SK-N-SH (cell line): ENCODE measurements at regions not wholly inside any gene's neighbourhood (a gene's known extent, or its start where the extent isn't known, plus 50 kb on each side); places are given as distances from the start of the nearest gene placed in this dataset.
"Not testable (repeated sequence)": the region's sequence is repeated elsewhere in the genome, so short reads cannot be mapped to it uniquely, and the experiment has no call there.

ENCODE experiments used
- CTCF ChIA-PET: fragments of 300-600, 350-600 bp; formaldehyde crosslinking; extraction: SDS; loops from one replicate; lab custom pipeline; 2021; lab: Yijun Ruan, JAX
- POLR2A ChIA-PET: fragments of 350-600 bp; sonication (Branson Sonifier 250); formaldehyde crosslinking; extraction: SDS; loops from one replicate; lab custom pipeline; 2020; ENCODE audit warnings: antibody characterized with exemption, inconsistent platforms; lab: Yijun Ruan, JAX
- DNase-seq: peaks from one replicate; pipeline ENCODE4 v3.0.0; 2012
- H2AFZ ChIP-seq: fragments of 200-600 bp; sonication (generic); 2 replicates; pipeline ENCODE4 v1.8.1; 2016; ENCODE audit warnings: antibody characterized with exemption, mild to moderate bottlenecking, low read depth
- H3F3A ChIP-seq: fragments of 200-600 bp; sonication (generic); replicated peaks from 2 replicates; pipeline ENCODE3; 2016; ENCODE audit warnings: antibody characterized with exemption, mild to moderate bottlenecking; ENCODE audit not compliant: insufficient read depth
- H3K27ac ChIP-seq, 2 experiments: fragments of 200-500 bp in 1 of 2; fragments of 200-600 bp in 1 of 2; sonication (Bioruptor generic) in 1 of 2; sonication (generic), shearing (Covaris generic) in 1 of 2; 2 replicates each; pipeline versions ENCODE4 v1.5.1 to v1.6.1; 2014 to 2016; ENCODE audit warnings: low read depth in 2 of 2, inconsistent platforms in 1 of 2, low read length in 1 of 2, mild to moderate bottlenecking in 1 of 2, mixed read lengths in 1 of 2
- H3K27me3 ChIP-seq: fragments of 200-600 bp; sonication (generic), shearing (Covaris generic); 2 replicates; pipeline ENCODE4 v1.6.1; 2016; ENCODE audit warnings: mixed run types; ENCODE audit not compliant: insufficient read depth
- H3K36me3 ChIP-seq, 2 experiments: fragments of 200-500 bp in 1 of 2; fragments of 200-600 bp in 1 of 2; sonication (Bioruptor generic) in 1 of 2; sonication (generic) in 1 of 2; replicated peaks in 1 of 2; 2 replicates each; pipeline versions ENCODE3 to v1.5.1; 2014 to 2016; ENCODE audit warnings: low read length in 1 of 2, mild to moderate bottlenecking in 1 of 2; ENCODE audit not compliant: insufficient read depth in 2 of 2, control insufficient read depth in 1 of 2
- H3K4me1 ChIP-seq, 2 experiments: fragments of 200-500 bp in 1 of 2; fragments of 200-600 bp in 1 of 2; sonication (Bioruptor generic) in 1 of 2; sonication (generic), shearing (Covaris generic) in 1 of 2; 2 replicates each; pipeline versions ENCODE4 v1.5.1 to v1.6.1; 2014 to 2016; ENCODE audit warnings: low read depth in 1 of 2, low read length in 1 of 2, mixed run types in 1 of 2; ENCODE audit not compliant: insufficient read depth in 2 of 2, control insufficient read depth in 1 of 2
- H3K4me2 ChIP-seq: fragments of 200-600 bp; sonication (generic), shearing (Covaris generic); 2 replicates; pipeline ENCODE4 v1.6.1; 2017; ENCODE audit warnings: mixed run types
- H3K4me3 ChIP-seq, 2 experiments: fragments of 200-500 bp in 1 of 2; fragments of 200-600 bp in 1 of 2; sonication (Bioruptor generic) in 1 of 2; sonication (generic), shearing (Covaris generic) in 1 of 2; 2 replicates each; pipeline versions ENCODE4 v1.5.1 to v1.8.1; 2014 to 2016; ENCODE audit warnings: low read depth in 2 of 2, inconsistent platforms in 1 of 2, low read length in 1 of 2, mild to moderate bottlenecking in 1 of 2, mixed read lengths in 1 of 2, moderate library complexity in 1 of 2
- H3K79me2 ChIP-seq: fragments of 200-600 bp; sonication (generic); 2 replicates; pipeline ENCODE4 v1.8.1; 2017; ENCODE audit warnings: mild to moderate bottlenecking; ENCODE audit not compliant: insufficient read depth
- H3K9ac ChIP-seq: fragments of 200-600 bp; sonication (generic); 2 replicates; pipeline ENCODE4 v1.6.1; 2017; ENCODE audit warnings: mixed run types
- H3K9me2 ChIP-seq: fragments of 200-600 bp; sonication (generic); 2 replicates; pipeline ENCODE4 v1.6.1; 2017; ENCODE audit warnings: mixed run types
- H3K9me3 ChIP-seq: fragments of 200-600 bp; sonication (generic); 2 replicates; pipeline ENCODE4 v1.6.1; 2017; ENCODE audit warnings: mixed run types, mild to moderate bottlenecking, moderate library complexity
- H4K20me1 ChIP-seq: fragments of 200-600 bp; sonication (generic); 2 replicates; pipeline ENCODE4 v1.6.1; 2017; ENCODE audit warnings: mild to moderate bottlenecking, mixed run types; ENCODE audit not compliant: insufficient read depth
- FOXJ3 ChIP-seq: sonication (generic); formaldehyde crosslinking; IDR thresholded peaks from 2 replicates; pipeline ENCODE4 v1.5.1; 2020; ENCODE audit warnings: mild to moderate bottlenecking, missing genetic modification reagents
- WGBS: methylation state at CpG from one replicate; pipeline ENCODE4 v1.1.6; 2017; ENCODE audit warnings: low lambda C conversion rate; 5-methylcytosine and 5-hydroxymethylcytosine counted together
- TF ChIP-seq, protein P1 (sequence below): IDR thresholded peaks from 2 replicates; pipeline ENCODE4 v1.6.1; 2012; ENCODE audit warnings: mild to moderate bottlenecking, low read depth, low read length, moderate library complexity
- TF ChIP-seq, protein P2 (sequence below): IDR thresholded peaks from 2 replicates; pipeline ENCODE4; 2012
- TF ChIP-seq, protein P3 (sequence below): IDR thresholded peaks from 2 replicates; pipeline ENCODE4 v1.4.0; 2012; ENCODE audit warnings: low read depth, borderline replicate concordance

DNA sequence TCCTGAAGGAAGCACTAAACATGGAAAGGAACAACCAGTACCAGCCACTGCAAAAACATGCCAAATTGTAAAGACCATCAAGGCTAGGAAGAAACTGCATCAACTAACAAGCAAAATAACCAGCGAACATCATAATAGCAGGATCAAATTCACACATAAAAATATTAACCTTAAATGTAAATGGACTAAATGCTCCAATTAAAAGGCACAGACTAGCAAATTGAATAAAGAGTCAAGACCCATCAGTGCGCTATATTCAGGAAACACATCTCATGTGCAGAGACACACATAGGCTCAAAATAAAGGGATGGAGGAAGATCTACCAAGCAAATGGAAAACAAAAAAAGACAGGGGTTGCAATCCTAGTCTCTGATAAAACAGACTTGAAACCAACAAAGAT, 117.2 kb upstream of the TNFSF4 start:
- CTCF ChIA-PET, H3K9ac ChIP-seq: not testable (repeated sequence)
- WGBS = 69% methylated on average over 2 of the region's 2 CpGs

DNA sequence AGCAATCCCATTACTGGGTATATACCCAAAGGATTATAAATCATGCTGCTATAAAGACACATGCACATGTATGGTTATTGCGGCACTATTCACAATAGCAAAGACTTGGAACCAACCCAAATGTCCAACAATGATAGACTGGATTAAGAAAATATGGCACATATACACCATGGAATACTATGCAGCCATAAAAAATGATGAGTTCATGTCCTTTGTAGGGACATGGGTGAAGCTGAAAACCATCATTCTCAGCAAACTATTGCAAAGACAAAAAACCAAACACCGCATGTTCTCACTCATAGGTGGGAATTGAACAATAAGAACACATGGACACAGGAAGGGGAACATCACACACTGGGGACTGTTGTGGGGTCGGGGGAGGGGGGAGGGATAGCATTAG, 120.9 kb upstream of the TNFSF4 start:
- H3K4me3 ChIP-seq, H3F3A ChIP-seq, DNase-seq, H4K20me1 ChIP-seq, H3K9me3 ChIP-seq, H3K4me2 ChIP-seq, H2AFZ ChIP-seq, H3K9me2 ChIP-seq, H3K27me3 ChIP-seq, CTCF ChIA-PET, H3K79me2 ChIP-seq, H3K9ac ChIP-seq, H3K27ac ChIP-seq, POLR2A ChIA-PET, H3K36me3 ChIP-seq: not testable (repeated sequence)
- 70% methylated on average over 3 of the region's 3 CpGs for WGBS
- H3K4me1 ChIP-seq = peaks cover 0 to 12% of the 10 kb centered on the region in 2 experiments; a peak in 2 of 4 replicates

More for the DNA sequence above, 117.2 kb upstream of the TNFSF4 start:
- H3K79me2 ChIP-seq, H3K4me2 ChIP-seq, H2AFZ ChIP-seq, H3K9me2 ChIP-seq, H3K4me3 ChIP-seq, H3K9me3 ChIP-seq, H3K36me3 ChIP-seq, H3K27ac ChIP-seq, H3K4me1 ChIP-seq, H3F3A ChIP-seq, H3K27me3 ChIP-seq, H4K20me1 ChIP-seq, DNase-seq, POLR2A ChIA-PET: not testable (repeated sequence)

DNA sequence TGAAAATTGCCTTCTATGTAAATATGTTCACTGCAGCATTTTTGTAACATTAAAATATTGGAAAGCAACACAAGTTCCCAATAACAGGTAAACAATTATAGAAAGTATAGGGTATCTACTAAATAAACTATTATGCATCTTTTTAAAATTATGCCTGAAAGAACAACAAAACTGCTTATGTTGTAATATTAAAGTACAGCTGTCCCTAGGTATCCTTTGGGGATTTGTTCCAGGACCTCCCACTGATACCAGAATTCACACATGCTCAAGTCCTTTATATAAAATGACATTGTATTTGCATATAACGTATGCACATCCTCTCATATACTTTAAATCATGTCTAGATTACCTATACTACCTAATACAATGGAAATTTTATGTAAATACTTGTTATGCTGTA, 121.8 kb upstream of the TNFSF4 start:
- H3F3A ChIP-seq = peaks cover 8% of the 10 kb centered on the region
- no peaks in the 10 kb centered on the region; the same call in 1 of the 2 replicates for H3K9me3 ChIP-seq
- no peak overlapping the region for H3K4me3 ChIP-seq
- H3K9me2 ChIP-seq = no peaks in the 10 kb centered on the region
- H3K79me2 ChIP-seq = no peaks in the 10 kb centered on the region
- TF ChIP-seq, protein P1, sequence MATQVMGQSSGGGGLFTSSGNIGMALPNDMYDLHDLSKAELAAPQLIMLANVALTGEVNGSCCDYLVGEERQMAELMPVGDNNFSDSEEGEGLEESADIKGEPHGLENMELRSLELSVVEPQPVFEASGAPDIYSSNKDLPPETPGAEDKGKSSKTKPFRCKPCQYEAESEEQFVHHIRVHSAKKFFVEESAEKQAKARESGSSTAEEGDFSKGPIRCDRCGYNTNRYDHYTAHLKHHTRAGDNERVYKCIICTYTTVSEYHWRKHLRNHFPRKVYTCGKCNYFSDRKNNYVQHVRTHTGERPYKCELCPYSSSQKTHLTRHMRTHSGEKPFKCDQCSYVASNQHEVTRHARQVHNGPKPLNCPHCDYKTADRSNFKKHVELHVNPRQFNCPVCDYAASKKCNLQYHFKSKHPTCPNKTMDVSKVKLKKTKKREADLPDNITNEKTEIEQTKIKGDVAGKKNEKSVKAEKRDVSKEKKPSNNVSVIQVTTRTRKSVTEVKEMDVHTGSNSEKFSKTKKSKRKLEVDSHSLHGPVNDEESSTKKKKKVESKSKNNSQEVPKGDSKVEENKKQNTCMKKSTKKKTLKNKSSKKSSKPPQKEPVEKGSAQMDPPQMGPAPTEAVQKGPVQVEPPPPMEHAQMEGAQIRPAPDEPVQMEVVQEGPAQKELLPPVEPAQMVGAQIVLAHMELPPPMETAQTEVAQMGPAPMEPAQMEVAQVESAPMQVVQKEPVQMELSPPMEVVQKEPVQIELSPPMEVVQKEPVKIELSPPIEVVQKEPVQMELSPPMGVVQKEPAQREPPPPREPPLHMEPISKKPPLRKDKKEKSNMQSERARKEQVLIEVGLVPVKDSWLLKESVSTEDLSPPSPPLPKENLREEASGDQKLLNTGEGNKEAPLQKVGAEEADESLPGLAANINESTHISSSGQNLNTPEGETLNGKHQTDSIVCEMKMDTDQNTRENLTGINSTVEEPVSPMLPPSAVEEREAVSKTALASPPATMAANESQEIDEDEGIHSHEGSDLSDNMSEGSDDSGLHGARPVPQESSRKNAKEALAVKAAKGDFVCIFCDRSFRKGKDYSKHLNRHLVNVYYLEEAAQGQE = no peak
- TF ChIP-seq, protein P2, sequence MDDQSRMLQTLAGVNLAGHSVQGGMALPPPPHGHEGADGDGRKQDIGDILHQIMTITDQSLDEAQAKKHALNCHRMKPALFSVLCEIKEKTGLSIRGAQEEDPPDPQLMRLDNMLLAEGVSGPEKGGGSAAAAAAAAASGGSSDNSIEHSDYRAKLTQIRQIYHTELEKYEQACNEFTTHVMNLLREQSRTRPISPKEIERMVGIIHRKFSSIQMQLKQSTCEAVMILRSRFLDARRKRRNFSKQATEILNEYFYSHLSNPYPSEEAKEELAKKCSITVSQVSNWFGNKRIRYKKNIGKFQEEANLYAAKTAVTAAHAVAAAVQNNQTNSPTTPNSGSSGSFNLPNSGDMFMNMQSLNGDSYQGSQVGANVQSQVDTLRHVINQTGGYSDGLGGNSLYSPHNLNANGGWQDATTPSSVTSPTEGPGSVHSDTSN = no peak
- TF ChIP-seq FOXJ3 = no peak
- TF ChIP-seq, protein P3, sequence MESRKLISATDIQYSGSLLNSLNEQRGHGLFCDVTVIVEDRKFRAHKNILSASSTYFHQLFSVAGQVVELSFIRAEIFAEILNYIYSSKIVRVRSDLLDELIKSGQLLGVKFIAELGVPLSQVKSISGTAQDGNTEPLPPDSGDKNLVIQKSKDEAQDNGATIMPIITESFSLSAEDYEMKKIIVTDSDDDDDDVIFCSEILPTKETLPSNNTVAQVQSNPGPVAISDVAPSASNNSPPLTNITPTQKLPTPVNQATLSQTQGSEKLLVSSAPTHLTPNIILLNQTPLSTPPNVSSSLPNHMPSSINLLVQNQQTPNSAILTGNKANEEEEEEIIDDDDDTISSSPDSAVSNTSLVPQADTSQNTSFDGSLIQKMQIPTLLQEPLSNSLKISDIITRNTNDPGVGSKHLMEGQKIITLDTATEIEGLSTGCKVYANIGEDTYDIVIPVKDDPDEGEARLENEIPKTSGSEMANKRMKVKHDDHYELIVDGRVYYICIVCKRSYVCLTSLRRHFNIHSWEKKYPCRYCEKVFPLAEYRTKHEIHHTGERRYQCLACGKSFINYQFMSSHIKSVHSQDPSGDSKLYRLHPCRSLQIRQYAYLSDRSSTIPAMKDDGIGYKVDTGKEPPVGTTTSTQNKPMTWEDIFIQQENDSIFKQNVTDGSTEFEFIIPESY = no peak
- TF ChIP-seq, all 33 proteins: peak for 0
- H3K36me3 ChIP-seq = no peaks in the 10 kb centered on the region
- peak overlapping the region; percentile 46 to 72; a peak in 3 of 4 replicates for H3K27ac ChIP-seq
- H3K4me2 ChIP-seq = no peak overlapping the region
- no peak overlapping the region for H2AFZ ChIP-seq
- CTCF ChIA-PET = no interaction called here
- no peaks in the 10 kb centered on the region for H4K20me1 ChIP-seq
- POLR2A ChIA-PET = no interaction called here
- H3K4me1 ChIP-seq = peaks cover 0 to 12% of the 10 kb centered on the region in 2 experiments; a peak in 2 of 4 replicates
- WGBS = 70% methylated on average over 1 of the region's 1 CpG
- no peaks in the 10 kb centered on the region for H3K27me3 ChIP-seq
- no peak overlapping the region for H3K9ac ChIP-seq
- no peak for DNase-seq
